H1 (cell line): ENCODE measurements at regions not wholly inside any gene's neighbourhood (a gene's known extent, or its start where the extent isn't known, plus 50 kb on each side); places are given as distances from the start of the nearest gene placed in this dataset.
"Not testable (repeated sequence)": the region's sequence is repeated elsewhere in the genome, so short reads cannot be mapped to it uniquely, and the experiment has no call there.

Experiments used
- CTCF ChIA-PET: fragments of 300-600 bp; sonication (Branson Sonifier 250); formaldehyde crosslinking; loops from one replicate; lab custom pipeline; 2021; ENCODE audit not compliant: partially characterized antibody; lab: Charles Lee
- POLR2A ChIA-PET: fragments of 300-600 bp; sonication (Branson Sonifier 250); formaldehyde crosslinking; loops from one replicate; lab custom pipeline; 2021; ENCODE audit warnings: inconsistent platforms; ENCODE audit not compliant: partially characterized antibody; lab: Charles Lee
- DNase-seq, 2 experiments: peaks; one replicate each; pipeline versions ENCODE4 v3.0.0 to v3.0.0-alpha.2; 2010 to 2022; ENCODE audit warnings: low spot score in 2 of 2, low read depth in 1 of 2, mixed read lengths in 1 of 2
- FAIRE-seq: peaks from 2 replicates; lab custom pipeline; 2011; peaks lifted over from hg19 to GRCh38; lab: Jason Lieb, UNC
- H2AFZ ChIP-seq: 2 replicates; pipeline ENCODE4 v1.8.1; 2012; ENCODE audit warnings: low read length, inconsistent platforms
- H2AK5ac ChIP-seq: 2 replicates; pipeline ENCODE4 v1.6.1; 2013; ENCODE audit warnings: low read depth, low read length
- H2BK120ac ChIP-seq: replicated peaks from 2 replicates; pipeline ENCODE3; 2013; ENCODE audit warnings: low read depth, low read length, inconsistent platforms
- H2BK12ac ChIP-seq: 2 replicates; pipeline ENCODE4 v1.6.1; 2013; ENCODE audit warnings: low read depth, low read length
- H2BK15ac ChIP-seq: 2 replicates; pipeline ENCODE4 v1.6.1; 2013; ENCODE audit warnings: low read length
- H2BK20ac ChIP-seq: 2 replicates; pipeline ENCODE4 v1.6.1; 2013; ENCODE audit warnings: low read length
- H2BK5ac ChIP-seq: 2 replicates; pipeline ENCODE4 v1.6.1; 2013; ENCODE audit warnings: low read depth, low read length
- H3K14ac ChIP-seq: 2 replicates; pipeline ENCODE4 v1.6.1; 2013; ENCODE audit warnings: inconsistent platforms; ENCODE audit not compliant: insufficient read length
- H3K18ac ChIP-seq: 2 replicates; pipeline ENCODE4 v1.6.1; 2013; ENCODE audit warnings: low read length; ENCODE audit errors: extremely low read depth
- H3K23ac ChIP-seq: 2 replicates; pipeline ENCODE4 v1.6.1; 2013; ENCODE audit warnings: inconsistent platforms; ENCODE audit not compliant: insufficient read length
- H3K23me2 ChIP-seq: 2 replicates; pipeline ENCODE4 v1.6.1; 2013; ENCODE audit warnings: low read depth, low read length
- H3K27ac ChIP-seq: 2 replicates; pipeline ENCODE4 v1.6.1; 2011; ENCODE audit warnings: low read depth, low read length, inconsistent platforms
- H3K27me3 ChIP-seq, 4 experiments: replicated peaks in 1 of 4; 1 replicate in 1 of 4; 2 replicates in 3 of 4; pipeline versions ENCODE4 v1.6.1 to v1.8.1; 2011 to 2013; ENCODE audit warnings: low read length in 3 of 4, mild to moderate bottlenecking in 3 of 4, inconsistent platforms in 2 of 4, mixed read lengths in 2 of 4, moderate library complexity in 1 of 4; ENCODE audit not compliant: control insufficient read depth in 3 of 4, insufficient read depth in 3 of 4; ENCODE audit errors: extremely low read depth in 1 of 4
- H3K36me3 ChIP-seq, 4 experiments: 2 replicates each; pipeline versions ENCODE4 v1.6.1 to v1.8.1; 2011 to 2013; ENCODE audit warnings: mild to moderate bottlenecking in 4 of 4, low read length in 3 of 4, moderate library complexity in 2 of 4, control low read depth in 1 of 4, inconsistent platforms in 1 of 4; ENCODE audit not compliant: insufficient read depth in 4 of 4, control insufficient read depth in 2 of 4
- H3K4ac ChIP-seq: replicated peaks from 2 replicates; pipeline ENCODE3; 2013; ENCODE audit warnings: low read length, low read depth, mixed read lengths, inconsistent platforms; ENCODE audit not compliant: insufficient read length
- H3K4me1 ChIP-seq, 4 experiments: replicated peaks in 1 of 4; 1 replicate in 1 of 4; 2 replicates in 3 of 4; pipeline versions ENCODE4 v1.6.1 to v1.8.1; 2011 to 2013; ENCODE audit warnings: low read length in 3 of 4, inconsistent platforms in 2 of 4, mixed read lengths in 1 of 4; ENCODE audit not compliant: insufficient read depth in 4 of 4, control insufficient read depth in 3 of 4
- H3K4me2 ChIP-seq, 2 experiments: 2 replicates each; pipeline versions ENCODE4 v1.6.1 to v1.8.1; 2011 to 2013; ENCODE audit warnings: low read depth in 2 of 2, low read length in 2 of 2, control low read depth in 1 of 2, inconsistent platforms in 1 of 2, mild to moderate bottlenecking in 1 of 2; ENCODE audit not compliant: insufficient read depth in 1 of 2
- H3K4me3 ChIP-seq, 4 experiments: fragments of 200-600, 300-600 bp in 1 of 4; sonication (generic), shearing (Covaris generic), sonication (Bioruptor Twin) in 1 of 4; 2 replicates each; pipeline versions ENCODE4 v1.5.1 to v1.8.1; 2011 to 2016; ENCODE audit warnings: low read length in 4 of 4, low read depth in 3 of 4, control low read depth in 2 of 4, inconsistent platforms in 2 of 4, mild to moderate bottlenecking in 2 of 4, mixed read lengths in 1 of 4, moderate library complexity in 1 of 4; ENCODE audit not compliant: insufficient read depth in 2 of 4; ENCODE audit errors: extremely low read depth in 1 of 4
- H3K56ac ChIP-seq: replicated peaks from 2 replicates; pipeline ENCODE3; 2013; ENCODE audit warnings: low read depth, mild to moderate bottlenecking, mixed read lengths, low read length, inconsistent platforms; ENCODE audit not compliant: insufficient read length
- H3K79me1 ChIP-seq: 2 replicates; pipeline ENCODE4 v1.6.1; 2013; ENCODE audit warnings: low read depth, low read length, control low read depth
- H3K79me2 ChIP-seq, 2 experiments: 2 replicates each; pipeline versions ENCODE4 v1.6.1 to v1.8.1; 2012 to 2013; ENCODE audit warnings: low read length in 2 of 2, mild to moderate bottlenecking in 2 of 2, inconsistent platforms in 1 of 2; ENCODE audit not compliant: insufficient read depth in 2 of 2, control insufficient read depth in 1 of 2
- H3K9ac ChIP-seq, 4 experiments: replicated peaks in 1 of 4; 1 replicate in 1 of 4; 2 replicates in 3 of 4; pipeline versions ENCODE4 v1.6.1 to v1.8.1; 2011 to 2013; ENCODE audit warnings: low read depth in 3 of 4, low read length in 3 of 4, control low read depth in 2 of 4, mild to moderate bottlenecking in 2 of 4, moderate library complexity in 2 of 4, inconsistent platforms in 1 of 4; ENCODE audit errors: extremely low read depth in 1 of 4
- H3K9me3 ChIP-seq, 2 experiments: 2 replicates each; pipeline versions ENCODE4 v1.6.1 to v1.8.1; 2012 to 2013; ENCODE audit warnings: mild to moderate bottlenecking in 2 of 2, moderate library complexity in 2 of 2, control low read depth in 1 of 2, inconsistent platforms in 1 of 2, low read depth in 1 of 2, low read length in 1 of 2, mixed read lengths in 1 of 2; ENCODE audit not compliant: insufficient read depth in 2 of 2
- H4K20me1 ChIP-seq, 2 experiments: replicated peaks in 1 of 2; 2 replicates each; pipeline versions ENCODE3 to v1.8.1; 2011 to 2013; ENCODE audit warnings: inconsistent platforms in 2 of 2, low read length in 2 of 2, mild to moderate bottlenecking in 1 of 2; ENCODE audit not compliant: insufficient read depth in 2 of 2, control insufficient read depth in 1 of 2
- H4K5ac ChIP-seq: 2 replicates; pipeline ENCODE4 v1.6.1; 2013; ENCODE audit warnings: low read length, low read depth, mixed read lengths, inconsistent platforms; ENCODE audit not compliant: insufficient read length
- H4K8ac ChIP-seq: 2 replicates; pipeline ENCODE4 v1.8.0; 2013; ENCODE audit warnings: mild to moderate bottlenecking, moderate library complexity, low read length, inconsistent platforms; ENCODE audit not compliant: insufficient read depth; ENCODE audit errors: extremely low read depth
- H4K91ac ChIP-seq: replicated peaks from 2 replicates; pipeline ENCODE3; 2013; ENCODE audit warnings: low read length, mixed read lengths, inconsistent platforms; ENCODE audit not compliant: insufficient read length
- WGBS, 2 experiments: shearing (Covaris generic) in 1 of 2; methylation state at CpG; one replicate each; pipeline versions ENCODE4 v1.1.6 to v1.1.7; 2013 to 2015; ENCODE audit warnings: low lambda C conversion rate in 2 of 2, mixed read lengths in 2 of 2, inconsistent platforms in 1 of 2, low coverage in 1 of 2, missing lambda C conversion rate in 1 of 2; ENCODE audit not compliant: insufficient replicate concordance in 2 of 2, insufficient coverage in 1 of 2, insufficient read length in 1 of 2; ENCODE audit errors: extremely low coverage in 1 of 2, missing lambda C conversion rate in 1 of 2; 5-methylcytosine and 5-hydroxymethylcytosine counted together

- H2AK5ac ChIP-seq, H3K9ac ChIP-seq, H3K36me3 ChIP-seq, H4K8ac ChIP-seq, H3K27ac ChIP-seq, H2BK20ac ChIP-seq, H4K5ac ChIP-seq, H2AFZ ChIP-seq, H3K4me1 ChIP-seq, H2BK15ac ChIP-seq, FAIRE-seq, H4K20me1 ChIP-seq, H3K4me2 ChIP-seq, H3K79me2 ChIP-seq, H2BK5ac ChIP-seq, CTCF ChIA-PET, H4K91ac ChIP-seq, POLR2A ChIA-PET, H3K14ac ChIP-seq, H3K79me1 ChIP-seq, H3K23ac ChIP-seq, DNase-seq, H2BK12ac ChIP-seq, H2BK120ac ChIP-seq, H3K4ac ChIP-seq, H3K4me3 ChIP-seq, H3K27me3 ChIP-seq, H3K18ac ChIP-seq, H3K56ac ChIP-seq: not testable (repeated sequence)
- Histone ChIP-seq H3K9me3 (peaks cover 26 to 82% of the 10 kb centered on the region in 2 experiments), H3K23me2 (peaks cover 34% of the 10 kb centered on the region)
- WGBS, 2 experiments, result 72% methylated on average over 8 of the region's 8 CpGs; no CpG with 5 or more reads in 1 of the 2 experiments
Observed at GRCh38 chr22:10723966-10724365, 4804.0 kb upstream of the OR11H1 start.
